Dedifferentiated amniotic fluid mesenchymal stem cell (primary cell): ENCODE measurements at regions not wholly inside any gene's neighbourhood (a gene's known extent, or its start where the extent isn't known, plus 50 kb on each side); places are given as distances from the start of the nearest gene placed in this dataset.
"Not testable (repeated sequence)": the region's sequence is repeated elsewhere in the genome, so short reads cannot be mapped to it uniquely, and the experiment has no call there.

ENCODE experiments used
- DNase-seq: peaks from one replicate; pipeline ENCODE4 v3.0.0-alpha.2; 2016; ENCODE audit errors: extremely low spot score

DNA sequence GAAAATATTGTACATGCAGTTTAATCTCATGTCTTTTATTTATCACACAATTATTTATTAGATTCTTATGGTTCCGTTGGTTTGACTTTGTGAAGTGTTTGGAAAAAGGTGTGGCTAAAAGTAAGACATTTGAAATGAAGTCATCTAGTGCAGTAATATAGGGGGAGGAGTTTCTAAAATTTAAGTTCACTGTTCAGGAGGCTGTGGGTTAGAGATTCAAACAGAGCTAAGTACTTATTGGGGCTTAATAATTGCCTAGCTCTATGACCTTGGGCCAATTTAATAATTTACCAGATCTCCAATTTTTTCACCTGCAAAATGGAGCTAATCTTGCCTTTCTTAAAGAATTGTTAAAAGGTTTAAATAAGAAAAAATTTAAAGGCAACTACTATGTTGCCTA is 144.6 kb downstream of the NDFIP2 start:
- no peak for DNase-seq

DNA sequence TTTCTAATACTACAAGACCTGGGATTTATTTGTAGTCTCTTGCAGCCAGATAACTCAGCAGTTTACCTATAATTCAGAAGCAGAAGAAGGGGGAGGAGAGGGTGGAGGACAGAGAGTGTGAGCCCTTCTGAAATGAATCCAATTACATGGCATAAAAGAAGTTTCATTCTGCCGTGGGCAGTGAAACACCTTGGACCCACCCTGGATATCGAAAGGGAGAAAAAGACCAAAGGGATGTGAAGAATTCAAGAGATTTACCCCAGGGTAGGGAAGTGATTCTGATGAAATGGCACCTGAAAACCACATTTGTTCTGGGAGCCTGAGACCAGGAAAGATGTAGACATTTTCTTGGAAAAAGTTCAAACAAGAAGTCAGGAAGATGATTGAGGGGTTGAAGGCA is 140.9 kb downstream of the NDFIP2 start:
- DNase-seq, result no peak

DNA sequence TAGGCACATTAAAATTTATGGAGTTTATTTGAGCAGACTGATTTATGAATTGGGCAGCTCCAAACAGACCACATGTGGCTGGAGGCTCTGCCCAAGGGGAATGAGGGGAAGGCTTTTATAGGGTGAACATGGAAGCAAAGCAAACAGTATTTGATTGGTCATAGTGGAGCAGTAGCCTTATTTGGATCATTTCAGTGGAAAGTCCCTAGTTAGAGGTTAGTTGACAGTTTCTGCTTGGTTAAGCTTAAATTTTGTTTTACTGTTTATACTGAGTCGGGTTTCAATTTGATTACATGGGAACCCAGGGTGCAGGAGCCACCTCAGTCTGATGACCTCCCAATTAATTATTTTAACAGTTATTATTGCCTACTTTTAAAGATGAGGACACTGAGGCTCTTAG is 140.5 kb downstream of the NDFIP2 start:
- no peak for DNase-seq

DNA sequence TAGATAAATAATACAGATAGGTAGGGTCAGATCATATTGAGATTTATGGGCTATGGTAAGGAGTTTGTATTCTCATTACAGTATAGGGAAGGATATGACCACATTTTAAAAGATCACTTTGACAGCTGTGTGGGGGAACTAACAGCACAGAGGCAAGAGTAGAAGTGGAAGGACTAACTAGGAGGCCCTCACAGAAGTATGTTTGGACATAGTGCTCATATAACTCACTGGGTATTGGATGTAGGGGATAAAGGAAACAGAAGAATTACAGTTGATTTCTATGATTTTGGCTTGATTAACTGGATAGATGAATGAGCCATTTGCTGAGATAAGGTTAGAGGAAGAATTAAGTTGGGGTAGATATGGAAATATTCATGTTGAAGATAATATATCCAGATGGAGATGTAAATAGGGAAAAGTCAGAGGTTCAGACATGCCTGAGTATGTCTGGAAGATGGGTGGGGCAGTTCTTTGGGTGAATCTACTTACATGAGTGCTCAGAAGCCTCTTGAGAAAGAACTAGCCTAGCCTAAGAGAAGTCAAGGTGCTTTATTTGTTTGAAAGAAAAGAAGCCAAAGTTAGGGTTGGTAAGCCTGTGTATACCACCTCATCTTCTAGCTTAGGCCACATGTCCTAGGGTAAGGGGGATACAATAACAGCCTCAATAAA is 133.4 kb downstream of the NDFIP2 start:
- no peak for DNase-seq

DNA sequence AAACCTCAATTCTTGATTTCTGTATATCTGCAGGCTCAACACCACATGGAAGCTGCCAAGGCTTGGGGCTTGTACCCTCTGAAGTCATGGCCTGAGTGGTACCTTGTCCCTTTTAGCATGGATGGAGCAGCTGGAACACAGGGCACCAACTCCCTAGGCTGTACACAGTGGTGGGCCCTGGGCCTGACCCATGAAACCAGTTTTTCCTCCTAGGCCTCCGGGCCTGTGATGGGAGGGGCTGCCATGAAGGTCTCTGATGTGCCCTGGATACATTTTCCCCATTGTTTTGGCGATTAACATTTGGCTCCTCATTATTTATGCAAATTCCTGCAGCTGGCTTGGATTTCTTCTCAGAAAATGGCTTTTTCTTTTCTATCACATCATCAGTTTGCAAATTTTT is 131.6 kb downstream of the NDFIP2 start:
- no peak for DNase-seq

DNA sequence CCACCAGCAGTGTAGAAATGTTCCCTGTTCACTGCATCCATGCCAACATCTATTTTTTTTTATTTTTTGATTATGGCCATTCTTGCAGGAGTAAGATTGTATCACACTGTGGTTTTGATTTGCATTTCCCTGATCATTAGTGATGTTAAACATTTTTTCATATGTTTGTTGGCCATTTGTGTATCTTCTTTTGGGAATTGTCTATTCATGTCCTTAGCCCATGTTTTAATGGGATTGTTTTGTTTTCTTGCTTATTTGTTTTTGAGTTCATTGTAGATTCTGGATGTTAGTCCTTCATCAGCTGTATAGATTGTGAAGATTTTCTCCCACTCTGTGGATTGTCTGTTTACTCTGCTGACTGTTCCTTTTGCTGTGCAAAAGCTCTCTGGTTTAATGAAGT is 126.9 kb downstream of the NDFIP2 start:
- not testable (repeated sequence) for DNase-seq
